GM12878 (cell line): ENCODE measurements at regions not wholly inside any gene's neighbourhood (a gene's known extent, or its start where the extent isn't known, plus 50 kb on each side); places are given as distances from the start of the nearest gene placed in this dataset.

Experiments
- CBFB ChIP-seq: IDR thresholded peaks from 2 replicates; pipeline ENCODE4 v1.6.1; 2016; ENCODE audit warnings: antibody characterized with exemption, low read depth
- CTCF ChIP-seq, 3 experiments: IDR thresholded peaks in 2 of 3; conservative IDR thresholded peaks in 1 of 3; 2 replicates each; pipeline ENCODE4 v1.5.1; 2011; ENCODE audit warnings: low read depth in 3 of 3, low read length in 3 of 3, mild to moderate bottlenecking in 3 of 3, control low read depth in 2 of 3, moderate library complexity in 2 of 3, inconsistent platforms in 1 of 3, mixed read lengths in 1 of 3; ENCODE audit not compliant: control insufficient read depth in 2 of 3, insufficient read depth in 1 of 3; ENCODE audit errors: extremely low read depth in 1 of 3
- EZH2 ChIP-seq: IDR thresholded peaks from 2 replicates; pipeline ENCODE4 v1.6.1; 2012; ENCODE audit warnings: low read depth, mild to moderate bottlenecking, control low read depth, inconsistent platforms, low read length, borderline replicate concordance; ENCODE audit not compliant: control insufficient read depth
- FOS ChIP-seq: IDR thresholded peaks from 3 replicates; pipeline ENCODE4 v1.6.1; 2011; ENCODE audit warnings: borderline replicate concordance; ENCODE audit not compliant: insufficient read length; ENCODE audit errors: extremely low read depth
- MXI1 ChIP-seq: fragments of 150-350 bp; IDR thresholded peaks from 2 replicates; pipeline ENCODE4 v1.6.1; 2011; ENCODE audit warnings: low read depth, mild to moderate bottlenecking, inconsistent platforms, low read length, improper control_type of control experiment
- NFYB ChIP-seq: IDR thresholded peaks from 2 replicates; pipeline ENCODE4 v1.6.1; 2011; ENCODE audit warnings: low read depth, mild to moderate bottlenecking, low read length, improper control_type of control experiment, moderate library complexity; ENCODE audit not compliant: insufficient read depth
- POLR2A ChIP-seq: IDR thresholded peaks from 2 replicates; pipeline ENCODE4 v1.6.1; 2011; ENCODE audit warnings: low read depth, mild to moderate bottlenecking, low read length
- POLR2AphosphoS5 ChIP-seq: IDR thresholded peaks from 2 replicates; pipeline ENCODE4 v1.6.1; 2011; ENCODE audit warnings: mild to moderate bottlenecking, low read length, inconsistent platforms
- RUNX3 ChIP-seq: IDR thresholded peaks from 2 replicates; pipeline ENCODE4 v1.6.1; 2012; ENCODE audit warnings: low read length, inconsistent platforms
- SPI1 ChIP-seq: IDR thresholded peaks from 2 replicates; pipeline ENCODE4 v1.6.1; 2011; ENCODE audit warnings: low read depth, mild to moderate bottlenecking, low read length, moderate library complexity, borderline replicate concordance; ENCODE audit not compliant: insufficient read depth
- TAF1 ChIP-seq: IDR thresholded peaks from 2 replicates; pipeline ENCODE4 v1.6.1; 2011; ENCODE audit warnings: mild to moderate bottlenecking, low read depth, low read length, borderline replicate concordance

- no peak for TF ChIP-seq NFYB
- no peak for TF ChIP-seq RUNX3
- TF ChIP-seq FOS, result no peak
- TF ChIP-seq SPI1, result no peak
- no peak for TF ChIP-seq POLR2A
- TF ChIP-seq TAF1, result no peak
- no peak for TF ChIP-seq MXI1
- no peak for TF ChIP-seq CTCF (IDR thresholded peaks at IDR 0.05 in 2 of 3, conservative IDR thresholded peaks at IDR 0.05 in 1 of 3; ENCODE audit: control insufficient read depth in 2 of 3, extremely low read depth in 1 of 3, insufficient read depth in 1 of 3, low read depth in 3 of 3, low read length in 3 of 3)
- TF ChIP-seq EZH2, result no peak
- no peak for TF ChIP-seq POLR2AphosphoS5
- TF ChIP-seq CBFB, result no peak
Measured at GRCh38 chr11:45725776-45726492, 60.5 kb upstream of the CHST1 start.
